Endodermal cell (in vitro differentiated cells): ENCODE measurements at regions not wholly inside any gene's neighbourhood (a gene's known extent, or its start where the extent isn't known, plus 50 kb on each side); places are given as distances from the start of the nearest gene placed in this dataset.

ENCODE experiments used
- DNase-seq: peaks from one replicate; pipeline ENCODE4 v3.0.0-alpha.2; 2017
- H3K27ac ChIP-seq: 2 replicates; pipeline ENCODE4 v1.5.1; 2013; ENCODE audit warnings: mild to moderate bottlenecking, low read depth, low read length, moderate library complexity
- H3K27me3 ChIP-seq: 2 replicates; pipeline ENCODE4 v1.6.1; 2013; ENCODE audit warnings: mild to moderate bottlenecking, low read length, moderate library complexity; ENCODE audit not compliant: insufficient read depth, control insufficient read depth, poor library complexity, severe bottlenecking
- H3K36me3 ChIP-seq: 2 replicates; pipeline ENCODE4 v1.7.0; 2013; ENCODE audit warnings: mild to moderate bottlenecking, low read length, moderate library complexity; ENCODE audit not compliant: control insufficient read depth, insufficient read depth
- H3K4me1 ChIP-seq: one replicate; pipeline ENCODE4 v1.7.0; 2013; ENCODE audit warnings: low read length; ENCODE audit not compliant: control insufficient read depth, insufficient read depth
- H3K4me3 ChIP-seq: 2 replicates; pipeline ENCODE4 v1.5.1; 2013; ENCODE audit warnings: mild to moderate bottlenecking, low read length, moderate library complexity
- H3K9ac ChIP-seq: 2 replicates; pipeline ENCODE4 v1.6.1; 2013; ENCODE audit warnings: mild to moderate bottlenecking, low read length, moderate library complexity; ENCODE audit not compliant: poor library complexity, severe bottlenecking; ENCODE audit errors: extremely low read depth
- H3K9me3 ChIP-seq: 2 replicates; pipeline ENCODE4 v1.6.1; 2013; ENCODE audit warnings: mild to moderate bottlenecking, low read length, moderate library complexity; ENCODE audit not compliant: control insufficient read depth
- H3K27ac Mint-ChIP-seq: 2 replicates; pipeline ENCODE4 v1.8.0; 2020; ENCODE audit warnings: mixed read lengths
- H3K27me3 Mint-ChIP-seq: 2 replicates; pipeline ENCODE4 v1.8.0; 2021; ENCODE audit warnings: mild to moderate bottlenecking, mixed read lengths; ENCODE audit not compliant: insufficient read depth
- H3K36me3 Mint-ChIP-seq: 2 replicates; pipeline ENCODE4 v1.8.0; 2020; ENCODE audit warnings: low read depth, mixed read lengths
- H3K4me1 Mint-ChIP-seq: 2 replicates; pipeline ENCODE4 v1.8.0; 2020; ENCODE audit warnings: mixed read lengths
- H3K4me3 Mint-ChIP-seq: 2 replicates; pipeline ENCODE4 v1.8.0; 2020; ENCODE audit warnings: mild to moderate bottlenecking, moderate library complexity, mixed read lengths
- H3K9me3 Mint-ChIP-seq: 2 replicates; pipeline ENCODE4 v1.8.0; 2020; ENCODE audit warnings: mild to moderate bottlenecking, mixed read lengths
- WGBS, 2 experiments: methylation state at CpG; one replicate each; pipeline versions ENCODE4 v1.1.5 to v1.1.7; 2013; ENCODE audit warnings: missing lambda C conversion rate in 2 of 2, mixed read lengths in 1 of 2; ENCODE audit not compliant: insufficient coverage in 1 of 2, insufficient read length in 1 of 2; 5-methylcytosine and 5-hydroxymethylcytosine counted together
- TF ChIP-seq, protein P1 (sequence below): fragments of 200-600 bp; sonication (generic); conservative IDR thresholded peaks from 2 replicates; pipeline ENCODE4 v1.5.0; 2021; ENCODE audit warnings: antibody characterized with exemption, mild to moderate bottlenecking

DNA sequence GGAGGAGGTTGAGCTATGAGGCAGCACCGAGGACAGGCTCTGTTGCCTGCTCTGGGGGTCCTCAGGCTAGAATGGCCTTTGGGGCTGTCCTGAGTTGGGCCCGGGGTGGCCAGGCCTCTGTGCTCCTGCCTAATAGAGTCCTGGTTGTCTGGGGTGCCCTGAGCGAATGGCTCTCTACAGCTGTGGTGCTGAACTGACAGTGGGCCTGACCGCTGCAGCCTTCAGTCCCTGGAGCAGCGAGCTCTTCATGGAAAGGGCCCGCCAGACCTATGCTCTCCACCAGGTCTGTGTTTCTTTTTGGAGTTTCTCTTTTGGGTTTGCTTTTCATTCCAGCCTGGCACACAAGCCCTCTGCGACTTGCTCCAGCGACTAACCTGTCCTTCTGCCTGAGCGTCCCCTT lies 679.0 kb upstream of the RAB6C start:
- H3K36me3 ChIP-seq, result no peaks in the 10 kb centered on the region
- 91 to 100% methylated on average over 5 to 9 of the region's 9 CpGs for WGBS, 2 experiments
- H3K4me1 Mint-ChIP-seq, result no peaks in the 10 kb centered on the region
- no peaks in the 10 kb centered on the region for H3K36me3 Mint-ChIP-seq
- no peak overlapping the region for H3K27ac Mint-ChIP-seq
- no peaks in the 10 kb centered on the region for H3K9me3 Mint-ChIP-seq
- no peak overlapping the region for H3K27ac ChIP-seq
- TF ChIP-seq, protein P1, sequence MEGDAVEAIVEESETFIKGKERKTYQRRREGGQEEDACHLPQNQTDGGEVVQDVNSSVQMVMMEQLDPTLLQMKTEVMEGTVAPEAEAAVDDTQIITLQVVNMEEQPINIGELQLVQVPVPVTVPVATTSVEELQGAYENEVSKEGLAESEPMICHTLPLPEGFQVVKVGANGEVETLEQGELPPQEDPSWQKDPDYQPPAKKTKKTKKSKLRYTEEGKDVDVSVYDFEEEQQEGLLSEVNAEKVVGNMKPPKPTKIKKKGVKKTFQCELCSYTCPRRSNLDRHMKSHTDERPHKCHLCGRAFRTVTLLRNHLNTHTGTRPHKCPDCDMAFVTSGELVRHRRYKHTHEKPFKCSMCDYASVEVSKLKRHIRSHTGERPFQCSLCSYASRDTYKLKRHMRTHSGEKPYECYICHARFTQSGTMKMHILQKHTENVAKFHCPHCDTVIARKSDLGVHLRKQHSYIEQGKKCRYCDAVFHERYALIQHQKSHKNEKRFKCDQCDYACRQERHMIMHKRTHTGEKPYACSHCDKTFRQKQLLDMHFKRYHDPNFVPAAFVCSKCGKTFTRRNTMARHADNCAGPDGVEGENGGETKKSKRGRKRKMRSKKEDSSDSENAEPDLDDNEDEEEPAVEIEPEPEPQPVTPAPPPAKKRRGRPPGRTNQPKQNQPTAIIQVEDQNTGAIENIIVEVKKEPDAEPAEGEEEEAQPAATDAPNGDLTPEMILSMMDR, result no peak
- H3K9me3 ChIP-seq, result no peaks in the 10 kb centered on the region
- no peaks in the 10 kb centered on the region for H3K27me3 ChIP-seq
- H3K4me3 Mint-ChIP-seq, result no peak overlapping the region
- H3K9ac ChIP-seq, result no peak overlapping the region
- no peaks in the 10 kb centered on the region for H3K4me1 ChIP-seq
- H3K4me3 ChIP-seq, result no peak overlapping the region
- no peak for DNase-seq
- no peaks in the 10 kb centered on the region for H3K27me3 Mint-ChIP-seq

DNA sequence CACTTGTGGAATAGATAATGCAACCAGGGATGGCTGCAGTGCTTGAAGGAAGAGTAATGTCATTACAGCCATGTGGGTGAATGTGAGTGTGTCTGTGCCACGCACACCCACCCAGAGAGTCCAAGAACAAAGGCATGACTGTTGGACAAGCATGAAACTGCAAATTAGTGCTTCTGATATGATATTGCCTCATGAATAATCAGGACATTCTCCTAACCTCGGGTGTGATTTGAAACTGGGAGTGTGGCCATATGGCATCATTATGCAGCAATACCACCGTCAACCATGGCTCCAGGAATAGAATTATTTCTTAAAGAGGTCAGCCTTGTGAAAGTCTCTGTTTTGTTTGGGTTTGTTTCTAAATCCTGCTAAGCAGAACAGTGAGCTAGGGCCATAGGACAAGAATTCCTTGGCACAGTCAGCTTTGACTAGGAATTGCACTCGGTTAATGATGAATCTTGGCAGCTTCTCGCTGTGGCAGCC lies 678.0 kb upstream of the RAB6C start:
- Mint-ChIP-seq H3K27ac (no peak overlapping the region), H3K4me1 (no peaks in the 10 kb centered on the region), H3K36me3 (no peaks in the 10 kb centered on the region), H3K4me3 (no peak overlapping the region), H3K27me3 (no peaks in the 10 kb centered on the region), H3K9me3 (no peaks in the 10 kb centered on the region)
- no peak overlapping the region for H3K9ac ChIP-seq
- DNase-seq, result no peak
- H3K4me3 ChIP-seq, result no peak overlapping the region
- no peaks in the 10 kb centered on the region for H3K4me1 ChIP-seq
- TF ChIP-seq, protein P1, result no peak
- 92 to 94% methylated on average over 5 of the region's 5 CpGs for WGBS, 2 experiments
- no peaks in the 10 kb centered on the region for H3K9me3 ChIP-seq
- no peaks in the 10 kb centered on the region for H3K36me3 ChIP-seq
- no peak overlapping the region for H3K27ac ChIP-seq
- H3K27me3 ChIP-seq, result no peaks in the 10 kb centered on the region

DNA sequence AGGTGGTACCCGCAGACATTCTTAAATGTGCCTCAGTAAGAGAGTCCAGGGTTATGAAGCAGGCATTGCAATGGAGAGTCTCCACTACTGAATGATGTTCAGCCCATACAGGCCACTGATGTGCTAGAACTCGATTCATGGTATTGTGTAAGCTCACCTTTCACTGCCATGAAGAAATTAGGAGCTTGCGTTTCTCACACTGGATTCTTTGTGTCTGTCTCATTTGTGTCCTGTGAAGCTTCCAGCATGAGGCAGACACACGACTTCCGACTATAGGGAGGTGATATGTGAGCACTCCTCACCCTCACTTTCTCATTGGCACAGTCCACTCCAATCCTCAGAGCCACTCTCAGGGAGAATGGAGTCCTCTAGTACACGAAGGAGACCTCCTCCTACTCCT lies 677.4 kb upstream of the RAB6C start:
- Histone ChIP-seq H3K4me1 (no peaks in the 10 kb centered on the region), H3K27me3 (no peaks in the 10 kb centered on the region), H3K9me3 (no peaks in the 10 kb centered on the region), H3K4me3 (no peak overlapping the region), H3K27ac (no peak overlapping the region), H3K36me3 (no peaks in the 10 kb centered on the region), H3K9ac (no peak overlapping the region)
- 89 to 95% methylated on average over 4 to 6 of the region's 6 CpGs for WGBS, 2 experiments
- Mint-ChIP-seq H3K4me3 (no peak overlapping the region), H3K36me3 (no peaks in the 10 kb centered on the region), H3K9me3 (no peaks in the 10 kb centered on the region), H3K27me3 (no peaks in the 10 kb centered on the region), H3K4me1 (no peaks in the 10 kb centered on the region), H3K27ac (no peak overlapping the region)
- DNase-seq, result no peak
- TF ChIP-seq, protein P1, result no peak
